Gastroesophageal sphincter (tissue), 3 donors: ENCODE measurements at regions not wholly inside any gene's neighbourhood (a gene's known extent, or its start where the extent isn't known, plus 50 kb on each side); places are given as distances from the start of the nearest gene placed in this dataset.

Source experiments
- EP300 ChIP-seq: sonication (generic); formaldehyde crosslinking; IDR thresholded peaks from one replicate; pipeline ENCODE4 v1.6.1; 2017; ENCODE audit warnings: antibody characterized with exemption, mild to moderate bottlenecking
- POLR2A ChIP-seq, 2 donors: fragments of 450-650 bp; IDR thresholded peaks; one replicate each; pipeline ENCODE4 v1.6.1; 2017; ENCODE audit warnings: antibody characterized with exemption in 2 of 2, mild to moderate bottlenecking in 2 of 2, moderate library complexity in 1 of 2
- POLR2AphosphoS5 ChIP-seq: sonication (generic); formaldehyde crosslinking; IDR thresholded peaks from one replicate; pipeline ENCODE4 v1.6.1; 2017; ENCODE audit warnings: antibody characterized with exemption
- TF ChIP-seq, protein P1 (sequence below), 4 experiments: fragments of 200-600 bp in 2 of 4; fragments of 450-650 bp in 2 of 4; sonication (generic) in 1 of 4; IDR thresholded peaks; one replicate each; pipeline ENCODE4 v1.5.1; 2017 to 2019; ENCODE audit warnings: antibody characterized with exemption in 4 of 4, mild to moderate bottlenecking in 2 of 4, moderate library complexity in 2 of 4

DNA sequence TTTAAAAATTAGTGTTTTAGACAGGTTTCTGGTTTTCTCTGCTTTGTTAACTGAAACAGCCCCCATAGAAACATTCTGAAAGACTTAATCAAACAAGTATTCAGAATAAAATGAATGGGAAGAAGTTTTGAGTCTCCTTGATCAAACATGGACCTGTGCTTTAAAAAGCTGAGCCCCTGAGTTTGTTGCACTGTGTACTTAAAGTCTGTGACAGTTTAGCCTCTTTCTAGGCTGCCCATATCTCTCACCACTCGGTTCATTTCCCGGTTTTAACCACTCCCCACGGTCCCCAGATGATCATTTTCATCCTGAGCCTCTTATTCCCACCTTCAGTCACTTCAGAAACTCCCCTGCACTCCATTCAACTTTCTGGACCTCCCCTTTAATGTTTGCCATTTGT, 215.9 kb upstream of the DMRT1 start:
- TF ChIP-seq POLR2A (IDR thresholded peaks at IDR 0.05): no peak
- TF ChIP-seq, protein P1, sequence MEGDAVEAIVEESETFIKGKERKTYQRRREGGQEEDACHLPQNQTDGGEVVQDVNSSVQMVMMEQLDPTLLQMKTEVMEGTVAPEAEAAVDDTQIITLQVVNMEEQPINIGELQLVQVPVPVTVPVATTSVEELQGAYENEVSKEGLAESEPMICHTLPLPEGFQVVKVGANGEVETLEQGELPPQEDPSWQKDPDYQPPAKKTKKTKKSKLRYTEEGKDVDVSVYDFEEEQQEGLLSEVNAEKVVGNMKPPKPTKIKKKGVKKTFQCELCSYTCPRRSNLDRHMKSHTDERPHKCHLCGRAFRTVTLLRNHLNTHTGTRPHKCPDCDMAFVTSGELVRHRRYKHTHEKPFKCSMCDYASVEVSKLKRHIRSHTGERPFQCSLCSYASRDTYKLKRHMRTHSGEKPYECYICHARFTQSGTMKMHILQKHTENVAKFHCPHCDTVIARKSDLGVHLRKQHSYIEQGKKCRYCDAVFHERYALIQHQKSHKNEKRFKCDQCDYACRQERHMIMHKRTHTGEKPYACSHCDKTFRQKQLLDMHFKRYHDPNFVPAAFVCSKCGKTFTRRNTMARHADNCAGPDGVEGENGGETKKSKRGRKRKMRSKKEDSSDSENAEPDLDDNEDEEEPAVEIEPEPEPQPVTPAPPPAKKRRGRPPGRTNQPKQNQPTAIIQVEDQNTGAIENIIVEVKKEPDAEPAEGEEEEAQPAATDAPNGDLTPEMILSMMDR (IDR thresholded peaks at IDR 0.05): no peak
- TF ChIP-seq POLR2AphosphoS5: no peak
- no peak for TF ChIP-seq EP300
